GM19351 (cell line): ENCODE measurements at regions not wholly inside any gene's neighbourhood (a gene's known extent, or its start where the extent isn't known, plus 50 kb on each side); places are given as distances from the start of the nearest gene placed in this dataset.

Experiments
- ATAC-seq: cut with Tn5 transposase; IDR thresholded peaks from one replicate; pipeline ENCODE4 v1.9.1; 2021; ENCODE audit warnings: mild to moderate bottlenecking, moderate library complexity; ENCODE audit not compliant: unreplicated experiment

DNA sequence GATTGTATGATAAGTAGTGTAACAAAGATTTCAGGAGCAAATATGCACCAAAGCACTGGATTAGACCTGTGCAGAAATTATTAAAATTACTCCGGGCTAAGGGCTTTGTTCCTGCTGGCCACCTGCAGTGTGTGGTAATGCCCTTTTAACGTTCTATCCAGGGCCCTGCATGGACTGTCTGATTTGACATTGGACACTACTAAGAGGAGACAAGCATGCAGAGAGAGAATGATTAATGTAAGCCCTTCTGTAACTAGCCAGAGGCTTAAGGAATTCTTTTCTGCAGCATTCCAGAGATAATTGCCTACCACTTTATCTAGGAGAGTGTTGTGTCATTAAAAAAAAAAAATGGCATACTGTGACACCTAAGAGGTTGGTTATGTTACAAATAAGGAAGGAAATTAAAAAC, 117.0 kb downstream of the PCDH7 start:
- no peak for ATAC-seq

GRCh38 chr4:30837861-30838260, 117.7 kb downstream of the PCDH7 start:
- ATAC-seq, result no peak

DNA sequence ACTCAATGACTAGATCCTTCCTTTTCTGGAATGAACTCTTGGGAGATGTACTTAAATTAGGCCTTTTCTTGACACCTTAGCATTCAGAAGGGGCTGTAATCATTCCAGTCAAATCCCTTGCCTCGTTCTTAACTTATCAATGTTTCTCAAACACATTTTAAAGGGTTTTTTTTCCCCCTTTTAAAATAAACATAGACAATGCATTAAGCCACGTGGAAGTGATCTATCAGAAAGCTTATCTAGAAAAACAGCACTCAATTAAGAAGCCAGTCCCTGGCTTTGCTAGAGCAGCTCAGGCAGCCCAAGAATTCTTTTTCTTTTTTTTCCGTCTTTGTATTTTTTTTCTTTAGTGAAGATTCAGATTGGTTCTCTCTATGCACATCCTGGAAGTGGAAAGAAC, 118.2 kb downstream of the PCDH7 start:
- ATAC-seq, result no peak

DNA sequence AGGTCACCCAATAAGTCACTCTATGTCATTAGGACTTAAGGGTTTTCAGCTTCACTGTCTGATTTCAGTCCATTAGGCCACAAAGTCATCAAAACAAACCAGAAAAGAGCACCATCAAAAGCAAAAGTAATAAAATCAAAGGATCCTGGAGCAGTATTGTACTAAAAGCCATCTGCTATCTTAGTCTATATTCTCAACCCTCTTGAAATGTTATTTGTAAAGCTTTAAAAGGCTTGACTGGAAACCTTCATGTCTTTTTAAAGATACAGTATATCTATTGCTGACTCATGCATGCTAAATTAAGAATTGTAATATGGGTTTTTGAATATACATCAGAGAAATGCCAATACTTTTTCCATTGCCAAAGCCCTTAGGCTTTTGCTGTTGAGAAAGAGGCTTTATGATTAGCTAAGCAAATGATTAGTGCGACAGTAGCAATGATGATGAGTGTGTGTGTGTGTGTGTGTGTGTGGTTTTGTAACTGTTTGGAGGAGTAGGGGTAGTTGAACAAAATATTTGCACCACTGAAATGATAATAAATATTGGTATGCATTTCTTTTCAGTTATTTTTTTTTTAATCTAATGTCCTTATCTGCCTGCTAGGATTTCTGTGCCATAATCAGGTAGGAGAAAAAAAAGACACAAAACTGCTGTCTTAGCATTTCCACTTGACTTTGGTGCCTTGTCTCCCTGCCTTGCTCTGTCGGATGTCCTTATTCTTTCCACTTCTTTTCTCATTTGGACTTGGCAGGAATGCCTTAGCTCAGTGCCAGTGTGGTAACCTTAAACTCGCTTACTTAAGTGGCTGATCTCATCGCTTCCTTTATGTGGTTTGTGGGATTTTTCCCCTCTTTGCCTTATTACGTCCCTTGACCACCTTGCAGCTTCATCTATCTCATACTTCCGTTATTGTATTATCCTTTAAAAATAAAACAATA, 119.7 kb downstream of the PCDH7 start:
- ATAC-seq, result no peak

- no peak for ATAC-seq
These were observed 120.4 kb downstream of the PCDH7 start for GRCh38 chr4:30840571-30840970.

DNA sequence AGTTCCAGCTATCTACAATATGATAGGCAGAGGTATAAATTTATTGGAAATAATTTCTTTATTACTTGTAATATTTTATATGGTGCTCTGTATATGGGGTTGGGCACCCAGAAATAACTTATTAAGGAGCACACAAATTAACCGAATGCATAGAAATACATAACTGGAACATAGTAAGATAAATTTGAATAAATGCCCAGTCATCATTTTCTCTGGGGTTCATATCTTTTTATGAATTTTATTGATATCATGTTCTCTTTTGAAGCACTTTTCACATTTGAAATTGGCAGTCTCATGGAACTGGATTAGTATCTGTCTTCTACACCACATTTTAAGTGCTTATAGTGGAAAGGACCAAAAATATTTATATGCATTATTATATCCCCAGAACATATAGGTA, 122.0 kb downstream of the PCDH7 start:
- no peak for ATAC-seq

- ATAC-seq, result no peak
These were observed 122.5 kb downstream of the PCDH7 start for GRCh38 chr4:30842689-30843088.

GRCh38 chr4:30844861-30845582, 124.9 kb downstream of the PCDH7 start:
- no peak for ATAC-seq

DNA sequence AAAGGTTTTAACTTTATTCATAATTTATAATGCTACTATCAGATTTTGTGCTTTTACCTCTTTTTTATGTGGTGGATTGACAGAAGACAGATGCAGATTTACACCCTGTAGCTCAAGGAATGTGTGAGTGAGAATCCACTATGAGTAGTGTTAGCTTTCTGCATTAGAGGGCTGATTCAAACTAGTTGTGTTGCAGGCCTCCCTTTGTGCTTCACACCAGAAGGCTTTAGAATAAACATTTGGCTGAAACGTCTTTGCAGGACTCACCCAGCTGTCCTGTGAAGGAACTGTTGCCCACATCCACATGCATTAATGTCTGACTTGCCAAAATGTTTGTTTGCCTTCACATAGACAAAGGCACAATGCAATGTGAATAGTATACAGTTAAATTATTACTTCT, 127.0 kb downstream of the PCDH7 start:
- no peak for ATAC-seq

GRCh38 chr4:30847958-30848357, 127.8 kb downstream of the PCDH7 start:
- no peak for ATAC-seq

GRCh38 chr4:30854531-30854930, 134.4 kb downstream of the PCDH7 start:
- ATAC-seq, result no peak

DNA sequence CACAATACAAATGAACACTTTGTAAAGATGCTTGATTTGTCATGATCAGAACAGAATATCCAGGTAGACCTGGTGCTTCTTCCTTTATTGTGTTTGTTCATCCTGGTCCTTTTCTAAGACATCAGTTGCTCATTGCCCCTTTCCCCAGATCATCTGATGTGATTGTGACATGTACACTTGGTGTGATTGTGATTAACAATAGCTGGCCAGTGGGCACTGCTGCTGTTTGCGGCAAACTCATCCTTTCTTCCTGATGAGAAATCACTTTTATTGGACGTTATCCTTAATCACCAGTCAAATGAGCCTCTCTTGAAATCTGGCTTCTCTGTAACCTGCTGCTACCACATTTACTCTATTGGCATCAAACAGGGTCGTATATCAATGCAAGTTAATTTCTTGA, 135.1 kb downstream of the PCDH7 start:
- no peak for ATAC-seq

- ATAC-seq, result no peak
These were observed 136.8 kb downstream of the PCDH7 start for GRCh38 chr4:30856795-30857564.

DNA sequence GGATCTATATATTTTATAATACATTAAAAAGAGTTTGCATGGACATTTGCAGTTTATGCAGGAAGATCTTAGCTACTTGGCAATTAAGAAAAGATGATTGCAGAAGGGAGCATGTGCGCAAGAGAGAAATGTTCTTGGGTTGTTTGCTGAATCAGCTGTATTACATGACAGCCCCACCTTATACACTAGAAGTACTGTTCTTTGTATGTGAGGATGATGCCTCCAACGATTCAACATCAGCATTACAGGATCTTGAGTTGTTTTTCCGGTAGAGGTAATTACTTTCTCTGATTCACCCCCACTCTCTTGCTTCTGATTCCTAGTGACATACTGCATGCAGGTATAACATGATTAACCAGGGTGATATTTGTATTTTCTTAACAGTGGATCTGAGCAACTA, 140.8 kb downstream of the PCDH7 start:
- no peak for ATAC-seq

- ATAC-seq, result no peak
These were observed 142.0 kb downstream of the PCDH7 start for GRCh38 chr4:30862196-30862595.

- no peak for ATAC-seq
These were observed 142.9 kb downstream of the PCDH7 start for GRCh38 chr4:30863021-30863420.

DNA sequence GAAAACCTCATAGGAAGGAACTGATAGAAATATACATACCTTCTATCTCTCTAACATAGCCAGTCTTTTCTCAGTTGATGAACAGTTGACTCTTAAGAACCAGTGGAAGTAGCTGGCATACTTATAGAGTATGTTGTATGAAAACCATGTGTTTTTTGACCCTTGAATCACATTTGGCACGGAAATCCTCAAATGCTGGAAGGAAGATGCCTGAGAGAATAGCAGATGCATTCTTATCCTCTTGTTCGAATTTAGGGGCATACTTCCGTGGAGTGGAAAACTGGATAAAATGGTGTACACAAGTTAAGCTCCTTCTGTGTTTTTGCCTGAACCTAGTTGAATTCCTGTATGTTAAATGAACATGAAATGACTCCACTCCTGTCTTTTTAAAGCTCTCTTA, 145.5 kb downstream of the PCDH7 start:
- ATAC-seq, result no peak

DNA sequence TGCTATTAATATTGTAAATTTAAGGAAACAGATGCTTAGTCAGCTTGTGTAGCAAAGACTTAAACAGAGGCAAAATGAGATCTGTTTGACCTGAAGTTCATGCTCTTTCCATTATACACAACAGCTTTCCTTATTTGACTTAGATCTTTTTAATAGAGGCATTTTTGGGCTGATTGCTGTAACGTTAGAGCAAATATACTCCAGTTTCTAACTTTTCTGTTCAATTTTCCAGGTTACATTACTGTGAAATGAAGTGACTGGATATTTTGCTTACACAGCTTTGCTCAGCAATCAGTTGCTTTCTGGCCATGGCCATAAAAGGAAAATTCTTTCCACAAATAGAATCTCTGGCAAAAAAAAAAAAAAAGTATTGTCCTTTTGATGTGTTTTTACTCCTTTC, 146.2 kb downstream of the PCDH7 start:
- ATAC-seq, result no peak

- ATAC-seq, result no peak
These were observed 146.7 kb downstream of the PCDH7 start for GRCh38 chr4:30866907-30867306.

- ATAC-seq, result no peak
These were observed 147.3 kb downstream of the PCDH7 start for GRCh38 chr4:30867427-30867826.

DNA sequence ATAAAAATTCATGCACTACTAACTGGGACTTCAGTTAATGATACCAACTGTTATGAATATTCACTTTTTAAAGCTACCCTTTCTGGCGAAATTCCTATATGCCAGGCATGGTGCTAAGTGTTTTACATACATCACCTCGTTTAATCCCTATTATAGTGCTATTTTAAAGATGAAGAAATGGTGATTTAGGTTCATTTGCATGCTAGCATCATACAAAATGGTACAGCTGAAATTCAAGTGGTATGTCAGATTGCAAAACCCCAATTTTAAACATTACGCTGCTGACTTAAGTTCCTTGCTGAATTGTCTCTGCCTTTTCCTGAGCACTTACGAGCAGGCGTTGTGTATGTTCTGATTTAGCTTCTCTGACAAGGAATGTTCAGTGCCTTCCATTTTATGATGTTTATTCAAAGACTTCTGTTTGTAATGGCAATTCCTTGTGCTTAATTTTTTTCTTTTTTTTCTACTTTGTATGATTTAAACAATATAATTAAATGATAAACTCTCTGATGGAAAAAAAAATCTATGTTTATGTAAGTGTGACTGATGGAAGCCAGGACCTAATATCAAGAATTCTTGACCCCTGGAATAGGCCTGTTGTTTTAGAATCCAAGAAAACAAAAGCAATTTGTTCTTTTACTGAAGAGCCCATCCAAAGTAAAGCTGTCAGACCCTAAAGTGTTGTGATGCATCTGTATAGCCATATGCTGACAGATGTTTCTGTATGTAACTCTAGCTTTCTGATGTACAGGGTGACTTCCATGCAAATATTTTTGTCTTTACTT, 148.1 kb downstream of the PCDH7 start:
- no peak for ATAC-seq
